Putamen (tissue), 1 donor: ENCODE measurements at regions not wholly inside any gene's neighbourhood (a gene's known extent, or its start where the extent isn't known, plus 50 kb on each side); places are given as distances from the start of the nearest gene placed in this dataset.

Experiments
- DNase-seq: peaks from one replicate; pipeline ENCODE4 v3.0.0-alpha.2; 2016; ENCODE audit warnings: low spot score

DNA sequence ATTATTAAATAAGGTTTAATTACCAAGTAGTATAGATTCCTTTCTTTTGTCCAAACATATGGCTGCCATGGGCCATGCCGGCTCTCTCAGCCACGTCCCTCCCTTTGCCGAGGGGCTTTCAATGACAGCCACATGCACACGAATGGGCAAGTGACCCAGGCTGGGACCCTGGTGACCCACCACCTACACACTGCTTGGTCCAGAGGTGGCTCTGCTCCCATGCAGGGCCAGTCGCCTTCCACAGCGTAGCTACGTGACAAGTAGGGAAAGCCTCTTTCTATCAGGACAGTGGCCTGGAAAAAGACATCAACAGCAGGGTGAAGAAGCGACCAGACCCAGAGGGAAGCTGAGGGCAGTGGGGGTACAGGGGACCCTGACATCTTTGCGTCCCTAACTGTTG, 152.8 kb upstream of the CST7 start:
- no peak for DNase-seq

DNA sequence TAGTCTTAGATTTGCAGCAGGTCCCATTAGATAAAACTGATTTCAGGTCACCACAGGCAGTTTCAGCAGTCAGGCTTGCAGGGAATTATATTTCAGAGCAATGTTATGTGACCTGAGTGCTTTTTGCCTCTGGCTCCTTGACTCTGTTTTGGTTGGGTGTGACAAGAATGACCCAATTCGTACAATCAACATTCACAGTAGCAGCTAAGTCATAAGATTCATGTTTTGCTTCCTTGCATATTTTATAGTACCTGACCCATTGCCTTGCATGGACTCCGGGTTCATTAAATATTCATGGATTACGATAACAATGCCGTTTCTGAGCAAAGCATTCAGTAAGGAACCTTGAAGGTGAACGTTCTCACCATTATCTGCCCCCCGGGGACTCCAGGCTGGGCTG, 152.0 kb upstream of the CST7 start:
- DNase-seq = no peak

DNA sequence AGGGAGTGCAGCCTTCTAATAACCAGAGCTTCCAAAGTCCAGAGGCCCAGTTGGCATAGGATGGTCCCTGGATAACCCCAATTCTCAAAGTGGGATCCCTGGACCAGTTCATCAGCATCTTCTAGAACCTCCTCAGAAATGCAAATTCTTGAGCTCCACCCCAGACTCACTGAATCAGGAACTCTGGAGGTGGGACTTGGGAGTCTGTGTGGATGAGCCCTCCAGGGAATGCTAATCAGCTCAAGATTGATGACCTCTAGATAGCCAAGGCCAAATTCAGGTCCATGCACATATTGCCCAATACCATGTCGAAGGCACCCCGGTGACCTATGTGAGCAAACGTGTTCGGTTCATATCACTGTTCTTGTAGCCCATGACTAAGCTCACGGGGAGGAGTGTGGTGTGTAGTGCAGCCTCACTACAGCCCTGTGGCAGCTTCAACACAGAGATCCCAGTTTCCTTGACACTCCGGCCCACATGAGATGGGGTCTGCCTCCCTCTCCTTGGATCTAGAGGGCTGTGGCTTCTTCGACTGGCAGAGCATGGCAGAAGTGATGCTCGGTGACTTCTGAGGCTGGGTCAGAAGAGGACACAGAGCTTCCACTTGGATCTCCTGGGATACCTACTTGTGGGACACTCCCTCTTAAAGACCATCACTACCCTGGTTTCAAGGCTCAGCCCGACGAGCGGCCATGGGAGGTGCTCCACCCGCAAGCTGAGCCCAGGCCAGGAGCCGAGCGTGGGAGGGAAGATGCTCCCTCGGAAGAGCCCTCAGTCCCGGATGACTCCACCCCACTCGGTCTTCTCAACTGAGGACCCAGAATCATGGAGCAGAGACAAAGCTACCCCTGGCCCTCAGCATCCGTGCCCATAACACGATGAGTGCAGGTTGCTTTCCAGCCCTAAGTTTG, 151.1 kb upstream of the CST7 start:
- DNase-seq = no peak

DNA sequence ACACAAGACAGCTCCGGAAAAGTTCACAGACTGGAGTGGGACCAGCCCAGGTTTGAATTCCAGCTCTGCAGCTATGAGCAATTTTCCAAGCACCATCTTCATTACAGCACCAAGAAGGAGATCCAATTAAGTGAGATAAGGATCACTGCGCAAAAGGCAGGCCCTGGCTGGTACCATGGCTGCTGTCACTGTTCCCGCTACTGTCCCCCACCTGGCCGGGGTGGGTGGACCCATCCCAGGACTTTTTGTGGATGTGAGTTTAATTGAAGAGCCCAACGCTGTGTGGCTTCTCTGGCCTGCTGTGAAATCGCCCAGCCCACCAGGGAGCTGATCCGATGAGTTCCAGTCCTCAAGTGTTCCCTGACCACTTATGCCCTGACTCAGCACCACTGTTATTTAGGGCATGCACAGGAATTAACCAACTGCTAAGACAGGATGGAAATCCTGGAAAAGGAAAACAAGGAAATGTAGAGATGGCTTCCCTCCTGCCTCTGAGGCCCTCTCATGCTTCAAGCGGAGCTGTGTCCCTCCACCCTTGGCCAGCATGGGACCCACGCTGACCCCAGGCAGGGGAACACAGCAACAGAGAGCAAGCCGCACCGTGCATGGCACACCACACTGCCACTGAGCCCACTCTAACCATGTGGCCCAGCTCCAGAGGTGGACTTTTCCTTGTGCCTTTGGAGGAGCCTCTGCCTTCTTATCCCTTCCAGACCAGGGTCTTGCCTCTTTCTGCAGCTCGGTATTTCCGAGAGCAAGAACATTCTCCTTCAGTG, 150.0 kb upstream of the CST7 start:
- DNase-seq = no peak

DNA sequence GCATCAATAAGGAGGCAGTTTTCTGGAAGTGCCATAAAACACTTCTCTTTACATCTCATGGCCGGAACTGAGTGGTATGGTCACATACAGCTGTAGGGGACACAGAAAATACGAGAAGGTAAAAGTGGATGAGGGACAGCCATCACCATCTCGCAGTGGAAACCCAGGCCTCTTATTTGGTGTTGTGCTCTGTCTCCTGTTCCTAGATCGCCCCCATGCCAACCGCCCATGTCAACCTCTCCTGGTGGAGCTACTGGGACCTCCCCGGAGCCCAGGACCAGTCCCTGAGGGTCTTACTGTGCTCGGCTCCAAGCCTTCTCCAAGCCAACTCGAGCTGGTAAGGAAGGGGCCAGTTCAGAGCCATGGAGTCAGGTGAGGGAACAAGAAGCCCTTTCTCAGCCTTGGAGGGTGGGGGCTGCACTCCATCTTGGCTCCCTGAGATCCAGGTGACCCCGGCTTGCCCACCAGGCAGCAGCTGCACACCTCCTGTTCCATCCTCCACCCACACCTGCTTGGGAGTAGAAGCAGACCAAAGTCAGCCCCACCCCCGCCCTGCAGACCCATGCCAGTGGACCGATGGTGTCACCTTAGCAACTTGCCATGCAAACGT, 149.0 kb upstream of the CST7 start:
- DNase-seq = no peak

DNA sequence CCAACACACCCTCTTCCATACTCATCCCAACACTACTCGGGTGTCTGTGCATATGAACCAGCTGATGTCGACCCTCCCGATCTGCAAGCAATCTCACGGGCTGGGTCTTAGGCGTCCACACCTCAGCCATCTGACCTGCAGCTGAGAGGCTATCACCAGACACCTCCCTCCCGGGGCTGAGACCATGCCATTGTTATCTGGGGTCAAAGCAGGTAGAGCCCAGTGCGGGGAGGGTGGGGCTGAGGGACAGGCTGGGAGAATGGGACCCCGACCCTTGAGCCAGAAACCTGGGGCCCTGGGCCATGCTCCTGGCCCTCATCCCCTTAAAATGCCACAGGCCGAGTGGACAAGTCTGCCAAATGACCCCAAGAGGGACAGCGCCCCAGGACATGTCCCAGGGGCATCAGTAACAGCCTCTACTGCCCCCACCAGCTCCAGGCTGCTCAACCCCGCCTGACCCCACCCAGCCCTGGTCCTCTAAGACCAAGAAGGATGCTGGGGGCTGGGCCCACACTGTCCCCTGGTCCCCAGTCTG, 146.7 kb upstream of the CST7 start:
- no peak for DNase-seq

DNA sequence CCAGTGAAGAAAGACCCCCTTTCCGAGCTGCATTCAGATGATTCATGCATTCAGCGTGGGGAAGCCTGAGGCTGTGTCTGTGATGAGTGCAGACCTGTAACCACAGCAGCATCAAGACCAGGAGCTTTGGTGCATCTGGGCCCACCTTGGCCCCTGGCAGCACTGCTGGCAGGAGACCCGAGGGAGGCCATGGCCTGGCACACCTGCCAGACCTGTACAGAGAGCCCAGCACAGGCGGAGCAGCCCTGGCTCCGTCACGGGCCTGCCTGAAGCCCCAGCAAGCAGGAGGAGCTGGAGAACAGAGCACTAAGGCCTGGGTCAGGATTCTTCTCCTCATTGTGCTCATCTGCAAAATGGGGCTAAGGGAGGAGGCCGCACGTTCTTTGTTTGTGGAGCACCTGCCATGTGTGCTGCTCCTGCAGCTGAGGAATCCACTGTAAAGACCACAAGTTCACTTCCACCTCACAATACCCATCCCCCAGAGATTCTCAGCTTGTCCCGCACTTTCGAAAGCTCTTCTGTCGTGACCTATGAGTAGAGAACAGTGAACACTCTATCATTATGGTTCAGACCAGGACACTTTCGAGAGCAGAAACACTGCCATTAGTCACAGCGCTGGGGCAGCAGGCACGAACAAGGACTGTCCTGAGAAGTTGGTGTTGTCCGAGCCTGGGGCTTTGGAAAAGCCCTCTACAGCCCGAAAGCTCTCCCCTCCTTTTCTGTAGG, 144.4 kb upstream of the CST7 start:
- no peak for DNase-seq

DNA sequence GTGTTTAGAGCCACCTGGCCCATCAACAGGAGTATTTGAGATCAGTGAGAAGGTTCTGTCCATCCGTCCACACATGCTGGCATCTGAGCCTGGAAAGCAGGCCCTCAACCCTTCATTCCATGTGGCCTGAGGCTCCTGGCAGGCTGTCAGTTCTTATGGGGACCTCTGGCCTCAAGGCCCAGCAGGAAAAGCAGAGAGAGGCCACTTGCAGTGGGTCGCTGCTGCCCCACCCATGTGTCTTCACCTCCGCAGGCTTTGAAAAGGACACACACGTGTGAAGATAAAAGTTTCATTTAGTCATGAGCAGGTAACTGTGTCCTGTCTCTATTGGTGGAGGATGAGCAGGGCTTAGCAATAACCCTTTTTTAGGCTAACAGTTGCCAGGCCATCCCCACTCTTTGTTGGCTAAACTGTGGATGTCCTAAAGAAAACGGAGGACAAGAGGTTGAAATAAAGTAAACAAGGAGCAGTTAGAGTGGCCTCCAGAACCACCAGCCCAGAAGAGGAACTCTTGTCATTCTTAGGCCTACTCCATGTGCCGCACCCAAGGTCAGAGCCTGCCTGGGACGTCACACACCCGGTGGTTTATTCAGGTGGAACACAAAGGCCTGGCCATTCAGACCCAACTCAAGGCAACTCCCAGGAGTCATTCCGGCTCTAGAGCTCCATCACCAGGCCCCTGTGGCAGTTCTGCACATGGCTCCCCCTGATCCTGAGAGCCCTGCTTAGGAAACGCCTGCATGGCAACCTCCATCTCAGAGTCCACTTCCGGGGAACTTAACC, 143.4 kb upstream of the CST7 start:
- no peak for DNase-seq

DNA sequence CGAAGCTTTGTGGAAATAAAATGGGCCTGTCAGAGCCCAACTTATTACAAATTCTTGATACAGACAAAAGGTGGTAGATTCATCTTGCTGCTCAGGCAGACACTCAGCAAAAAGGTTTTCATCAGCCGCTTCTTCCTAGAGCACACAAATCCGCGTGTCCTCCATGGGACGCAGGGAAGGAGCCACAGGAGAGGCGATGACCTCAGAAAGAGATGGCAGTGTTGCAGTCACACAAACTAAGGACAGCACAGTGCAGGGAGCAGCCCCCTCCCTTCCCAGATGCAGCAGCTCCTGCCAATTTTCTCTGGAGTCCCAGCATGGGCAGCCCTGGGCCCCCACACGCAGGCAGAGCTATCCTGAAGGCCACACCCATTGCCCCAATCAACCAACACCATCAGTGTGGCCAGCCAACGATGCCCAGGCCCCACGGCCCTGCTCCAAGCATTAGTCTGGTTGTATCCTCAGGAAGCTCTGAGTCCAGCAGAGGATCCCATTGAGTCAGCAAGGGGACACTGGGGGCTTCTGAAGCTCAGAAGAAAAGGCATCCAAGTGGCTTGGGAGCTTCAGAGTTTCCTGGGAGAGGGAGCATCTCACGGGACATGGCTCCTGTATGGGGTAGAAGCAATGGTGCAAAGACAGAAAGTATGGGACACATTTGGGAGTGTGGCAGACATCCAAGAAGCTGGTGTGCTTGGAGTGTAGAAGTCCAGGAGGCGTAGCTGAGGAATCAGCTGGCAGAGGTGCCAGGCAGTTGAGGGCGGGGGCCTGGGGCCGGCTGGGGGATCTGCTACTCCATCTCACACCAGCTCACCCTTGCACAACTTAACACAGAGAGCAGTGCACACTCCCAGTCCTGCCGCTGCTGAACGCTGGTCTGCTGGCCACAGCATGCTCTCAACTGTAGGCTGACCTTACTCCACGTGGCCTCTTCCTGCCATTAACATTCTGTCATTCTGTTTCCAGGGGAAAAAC, 142.1 kb upstream of the CST7 start:
- no peak for DNase-seq

DNA sequence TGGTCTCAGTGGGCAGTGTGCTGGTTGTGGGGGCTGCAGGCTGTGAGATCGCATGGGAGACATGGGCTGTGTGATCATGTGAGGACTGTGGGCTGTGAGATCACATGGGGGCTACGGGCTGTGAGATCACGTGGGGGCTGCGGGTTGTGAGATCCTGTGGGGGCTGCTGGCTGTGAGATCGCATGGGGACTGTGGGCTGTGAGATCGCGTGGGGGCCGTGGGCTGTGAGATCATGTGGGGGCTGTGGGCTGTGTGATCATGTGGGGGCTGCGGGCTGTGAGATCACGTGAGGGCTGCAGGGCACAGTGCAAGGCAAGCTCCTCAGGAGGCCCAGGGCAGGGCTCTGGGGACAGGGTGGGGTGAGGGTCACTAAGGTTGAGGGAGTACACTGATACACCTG, 140.5 kb upstream of the CST7 start:
- DNase-seq = no peak

DNA sequence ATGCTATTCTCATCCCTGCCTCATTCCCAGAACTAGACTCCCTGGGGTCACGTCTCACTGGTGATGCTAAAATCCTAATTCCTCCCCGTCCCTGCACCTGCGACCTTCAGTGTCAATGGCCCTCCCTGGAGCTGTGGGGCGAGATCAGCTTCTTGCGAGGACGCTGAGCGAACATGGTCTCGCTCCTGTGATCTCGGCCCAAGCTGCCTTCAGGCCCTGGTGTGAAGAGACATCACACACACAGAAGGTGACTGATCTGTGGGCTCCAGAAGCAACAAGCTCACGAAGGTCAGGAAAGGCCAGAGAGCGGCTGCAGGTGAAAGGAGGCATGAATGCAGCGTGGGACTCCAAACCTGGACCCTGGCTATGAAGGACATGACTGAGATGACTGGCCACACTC, 139.5 kb upstream of the CST7 start:
- no peak for DNase-seq

DNA sequence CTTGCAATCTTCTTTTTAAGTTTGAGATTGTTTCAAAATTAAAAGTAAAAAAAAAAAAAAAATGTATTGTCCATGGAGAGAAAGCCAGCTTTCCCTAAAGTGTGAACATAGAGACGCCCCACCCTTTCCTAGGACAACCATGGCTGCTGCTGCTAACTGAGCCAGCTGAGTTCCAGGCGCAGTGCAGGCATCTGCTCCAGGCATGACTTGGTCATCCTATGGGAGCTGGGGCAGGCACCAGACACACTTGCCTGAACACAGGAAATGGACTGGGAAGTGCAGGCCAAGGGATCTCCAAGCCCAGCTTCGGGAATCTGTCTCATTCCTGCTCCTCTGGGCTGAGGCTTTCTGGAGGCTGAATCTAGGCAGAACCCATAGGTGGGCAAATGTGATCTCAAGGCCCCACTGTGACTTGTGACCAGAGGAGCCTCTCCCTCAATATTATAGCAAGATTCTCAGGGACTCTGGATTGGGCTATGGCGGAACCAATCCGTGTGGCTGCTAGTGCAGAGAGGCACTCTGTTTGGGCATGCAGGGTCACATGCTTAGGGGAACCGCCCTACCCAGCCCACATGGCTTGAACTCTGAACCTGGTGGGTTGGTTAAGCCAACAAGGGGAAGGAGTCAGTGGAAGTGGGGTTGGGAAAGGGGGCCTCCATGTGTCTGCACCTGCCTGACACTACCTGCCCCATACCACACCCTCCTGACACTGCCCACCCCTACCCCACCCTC, 138.2 kb upstream of the CST7 start:
- no peak for DNase-seq

DNA sequence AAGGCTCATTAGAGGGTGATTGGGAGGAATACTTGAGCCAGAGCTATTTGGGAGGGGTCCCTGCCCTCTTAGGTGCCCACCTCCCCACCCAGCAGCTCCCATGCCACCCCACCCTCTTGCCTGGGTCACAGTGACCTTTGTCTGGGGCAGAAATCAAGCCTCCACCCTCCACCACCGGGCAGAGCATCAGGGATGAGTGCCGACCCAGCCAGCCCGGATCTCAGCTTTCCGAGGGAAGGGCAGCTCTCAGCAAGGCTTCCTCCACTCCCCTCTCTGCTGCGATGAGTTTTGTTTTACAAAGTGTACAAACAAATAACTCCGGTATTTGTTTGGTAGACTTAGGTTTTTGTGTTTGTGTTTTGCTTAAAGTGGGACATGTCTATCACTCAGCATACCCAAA, 136.7 kb upstream of the CST7 start:
- no peak for DNase-seq

DNA sequence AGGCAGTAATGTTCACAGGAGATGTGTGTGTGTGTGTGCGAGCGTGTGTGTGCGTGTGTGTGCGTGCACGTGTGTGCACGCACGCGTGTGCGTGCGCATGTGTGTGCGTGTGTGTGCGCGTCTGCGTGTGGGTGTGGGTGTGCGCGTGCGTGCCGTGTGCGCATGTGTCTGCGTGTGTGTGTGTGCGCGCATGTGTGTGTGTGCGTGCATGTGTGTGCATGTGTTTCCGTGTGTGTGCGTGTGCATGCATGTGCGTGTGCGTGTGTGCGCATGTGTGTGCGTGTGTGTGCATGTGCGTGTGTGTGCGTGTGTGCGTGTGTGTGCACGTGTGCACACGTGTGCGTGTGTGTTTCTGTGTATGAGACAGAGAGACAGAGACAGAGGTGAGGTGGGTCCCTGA, 136.0 kb upstream of the CST7 start:
- DNase-seq = no peak

DNA sequence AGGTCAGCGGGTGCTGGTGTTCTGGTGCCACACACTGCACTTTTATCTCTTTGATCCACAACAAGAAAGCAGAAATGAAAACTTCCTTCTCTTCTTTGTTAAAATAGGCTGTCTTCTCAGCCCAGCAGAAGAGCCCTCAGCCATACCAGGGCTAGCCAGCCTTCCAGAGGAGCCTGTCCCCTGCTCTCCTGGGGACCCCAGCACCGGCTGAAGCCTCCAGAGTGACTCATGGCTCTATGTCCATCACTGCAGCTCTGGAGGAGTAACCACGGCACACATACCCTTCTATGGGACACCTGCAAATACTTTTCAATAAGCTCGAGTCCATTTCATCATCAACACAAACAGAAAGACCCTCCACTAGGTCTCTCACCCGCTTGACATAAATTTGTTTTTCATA, 135.6 kb upstream of the CST7 start:
- no peak for DNase-seq

DNA sequence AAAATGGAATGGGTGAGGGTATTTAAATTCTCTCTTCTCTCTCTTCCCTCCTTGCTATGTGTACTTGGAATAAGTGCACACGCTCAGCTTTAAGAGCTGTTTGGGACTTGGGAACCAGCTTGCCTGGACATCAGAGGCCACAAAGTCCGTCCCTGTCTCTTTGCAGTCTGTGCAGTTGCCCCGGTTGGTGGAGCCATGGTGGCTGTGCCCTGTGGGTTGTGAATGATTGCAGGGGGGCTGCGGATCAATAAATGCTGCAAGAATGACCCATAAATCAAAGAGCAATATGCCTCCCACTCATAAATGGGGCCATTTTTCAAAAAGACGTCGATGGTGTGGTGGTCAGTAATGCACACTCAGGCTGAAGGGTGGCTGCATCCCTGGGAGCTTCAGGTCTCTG, 135.1 kb upstream of the CST7 start:
- DNase-seq = no peak

DNA sequence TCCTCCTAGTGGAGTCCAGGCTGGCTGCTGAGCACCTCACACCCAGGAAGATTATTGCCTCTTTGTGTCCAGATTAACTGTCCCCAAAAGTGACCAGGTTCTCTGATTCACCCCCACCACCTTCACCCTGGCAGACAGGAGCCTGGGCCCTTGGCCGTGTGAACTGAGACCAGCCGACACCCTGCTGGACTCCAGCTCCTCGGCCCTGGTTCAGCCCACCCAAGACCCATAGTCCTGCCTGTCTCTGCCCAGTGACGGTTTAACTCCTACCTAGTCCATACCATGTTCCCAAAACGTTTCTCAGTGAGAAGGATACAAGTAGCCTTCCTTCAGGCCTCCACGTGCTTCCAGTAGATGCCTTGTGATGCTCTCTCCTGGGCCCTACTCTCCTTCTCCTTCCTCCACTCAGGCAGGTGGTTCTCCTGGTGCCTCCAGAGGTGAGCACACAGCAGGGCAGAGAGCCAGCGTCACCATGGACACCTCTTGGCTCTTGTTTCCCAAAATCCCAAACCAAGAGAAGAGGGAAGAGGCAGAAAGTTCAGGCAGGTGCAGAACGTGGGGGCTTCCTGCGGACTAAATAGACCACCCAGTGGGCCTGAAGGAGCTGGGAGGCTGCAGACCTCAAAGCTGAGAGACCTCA, 134.4 kb upstream of the CST7 start:
- DNase-seq = no peak

DNA sequence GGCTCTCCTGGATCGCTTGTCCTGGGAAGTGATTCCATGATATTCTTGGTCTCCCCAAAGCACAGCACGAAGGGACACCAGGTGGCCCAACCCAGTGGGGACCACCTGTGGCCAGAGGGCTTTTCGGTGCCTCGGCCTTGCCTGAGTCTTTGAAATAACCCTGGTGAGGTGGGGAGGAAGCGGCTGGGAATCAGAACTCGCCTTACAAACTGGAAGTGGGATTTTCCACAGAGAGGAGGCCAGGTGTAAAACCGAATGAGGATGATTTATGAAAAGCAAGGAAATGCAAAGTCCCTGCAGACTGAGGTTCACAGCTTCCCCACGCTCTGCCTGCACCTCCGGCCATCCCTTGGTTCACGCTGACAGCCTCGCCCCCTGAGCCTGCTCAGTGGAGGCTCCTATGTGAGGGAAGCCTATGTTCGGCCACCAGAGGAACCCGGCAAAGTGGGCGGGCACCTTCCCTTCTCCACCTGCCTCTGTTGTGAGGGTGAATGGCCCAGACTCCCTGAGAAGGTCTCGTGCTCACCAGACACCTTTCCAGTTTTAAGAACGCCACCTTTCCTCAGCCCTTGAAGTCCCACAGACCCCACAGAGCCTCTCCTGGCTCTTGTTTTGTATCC, 133.8 kb upstream of the CST7 start:
- no peak for DNase-seq
